GM10266 (cell line): ENCODE measurements at regions not wholly inside any gene's neighbourhood (a gene's known extent, or its start where the extent isn't known, plus 50 kb on each side); places are given as distances from the start of the nearest gene placed in this dataset.

Experiments
- DNase-seq: peaks from one replicate; pipeline ENCODE4 v3.0.0; 2012; ENCODE audit errors: extremely low spot score
- TF ChIP-seq, protein P1 (sequence below): IDR thresholded peaks from 2 replicates; pipeline ENCODE4 v1.5.1; 2012; ENCODE audit warnings: mild to moderate bottlenecking, low read depth; ENCODE audit not compliant: control insufficient read depth, insufficient read depth; ENCODE audit errors: missing control alignments

DNA sequence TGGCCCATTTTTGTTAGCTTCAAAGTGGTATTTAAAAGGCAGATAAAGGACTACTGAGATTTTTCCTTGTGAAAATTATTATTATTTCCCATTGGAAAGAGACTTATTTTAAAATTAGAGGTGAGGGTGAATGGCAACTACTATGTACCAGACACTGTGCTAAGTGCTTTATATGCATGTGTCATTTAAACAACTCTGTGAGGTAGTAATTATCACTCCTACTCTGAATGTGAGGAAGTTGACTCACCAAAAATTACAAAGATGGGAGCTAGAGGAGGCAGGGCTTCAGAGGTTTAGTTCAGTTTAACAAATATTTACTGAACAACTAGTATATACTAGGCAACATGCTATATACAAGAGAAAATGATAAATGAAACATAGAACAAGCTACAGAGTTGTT is 78.2 kb downstream of the MSL3 start:
- TF ChIP-seq, protein P1, sequence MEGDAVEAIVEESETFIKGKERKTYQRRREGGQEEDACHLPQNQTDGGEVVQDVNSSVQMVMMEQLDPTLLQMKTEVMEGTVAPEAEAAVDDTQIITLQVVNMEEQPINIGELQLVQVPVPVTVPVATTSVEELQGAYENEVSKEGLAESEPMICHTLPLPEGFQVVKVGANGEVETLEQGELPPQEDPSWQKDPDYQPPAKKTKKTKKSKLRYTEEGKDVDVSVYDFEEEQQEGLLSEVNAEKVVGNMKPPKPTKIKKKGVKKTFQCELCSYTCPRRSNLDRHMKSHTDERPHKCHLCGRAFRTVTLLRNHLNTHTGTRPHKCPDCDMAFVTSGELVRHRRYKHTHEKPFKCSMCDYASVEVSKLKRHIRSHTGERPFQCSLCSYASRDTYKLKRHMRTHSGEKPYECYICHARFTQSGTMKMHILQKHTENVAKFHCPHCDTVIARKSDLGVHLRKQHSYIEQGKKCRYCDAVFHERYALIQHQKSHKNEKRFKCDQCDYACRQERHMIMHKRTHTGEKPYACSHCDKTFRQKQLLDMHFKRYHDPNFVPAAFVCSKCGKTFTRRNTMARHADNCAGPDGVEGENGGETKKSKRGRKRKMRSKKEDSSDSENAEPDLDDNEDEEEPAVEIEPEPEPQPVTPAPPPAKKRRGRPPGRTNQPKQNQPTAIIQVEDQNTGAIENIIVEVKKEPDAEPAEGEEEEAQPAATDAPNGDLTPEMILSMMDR = no peak
- no peak for DNase-seq

DNA sequence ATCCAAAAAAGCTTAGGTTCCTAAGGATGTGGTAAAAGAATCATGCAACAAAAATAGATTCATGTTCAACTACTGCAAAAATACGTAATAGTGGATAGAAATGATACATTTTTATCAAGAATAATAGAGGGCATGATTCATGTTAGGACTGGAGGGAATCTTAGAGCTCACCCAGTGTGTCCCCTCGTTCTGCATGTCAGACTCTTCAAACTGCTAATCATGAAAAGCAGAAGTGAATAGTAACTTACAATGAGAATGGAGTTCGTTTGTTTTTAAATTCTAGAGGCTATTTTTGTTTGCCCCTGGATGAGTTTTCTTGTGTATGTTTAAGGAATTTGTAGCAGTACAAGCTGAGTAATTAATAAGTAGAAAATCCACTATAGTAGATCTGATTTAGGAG is 79.4 kb downstream of the MSL3 start:
- TF ChIP-seq, protein P1 = no peak
- DNase-seq = no peak

DNA sequence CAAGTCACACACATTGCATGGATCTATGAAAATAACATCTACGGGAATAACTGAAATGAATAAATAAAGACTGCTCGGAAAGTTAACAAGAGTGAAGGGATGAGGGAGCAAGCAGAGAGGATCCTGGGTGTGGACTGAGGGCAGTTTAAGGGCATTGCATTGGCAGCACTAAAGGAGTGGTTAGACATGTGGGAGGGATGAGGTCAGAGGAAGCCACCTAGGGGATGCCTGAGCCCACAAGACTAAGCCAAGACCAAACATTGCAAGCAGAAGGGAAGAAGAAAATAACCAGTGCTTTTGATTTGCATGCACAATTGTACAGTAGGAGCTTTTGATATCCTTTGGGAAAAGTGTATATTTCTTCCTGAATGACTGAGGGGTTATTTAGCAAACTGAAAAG is 106.1 kb downstream of the MSL3 start:
- TF ChIP-seq, protein P1 = no peak
- DNase-seq = no peak

DNA sequence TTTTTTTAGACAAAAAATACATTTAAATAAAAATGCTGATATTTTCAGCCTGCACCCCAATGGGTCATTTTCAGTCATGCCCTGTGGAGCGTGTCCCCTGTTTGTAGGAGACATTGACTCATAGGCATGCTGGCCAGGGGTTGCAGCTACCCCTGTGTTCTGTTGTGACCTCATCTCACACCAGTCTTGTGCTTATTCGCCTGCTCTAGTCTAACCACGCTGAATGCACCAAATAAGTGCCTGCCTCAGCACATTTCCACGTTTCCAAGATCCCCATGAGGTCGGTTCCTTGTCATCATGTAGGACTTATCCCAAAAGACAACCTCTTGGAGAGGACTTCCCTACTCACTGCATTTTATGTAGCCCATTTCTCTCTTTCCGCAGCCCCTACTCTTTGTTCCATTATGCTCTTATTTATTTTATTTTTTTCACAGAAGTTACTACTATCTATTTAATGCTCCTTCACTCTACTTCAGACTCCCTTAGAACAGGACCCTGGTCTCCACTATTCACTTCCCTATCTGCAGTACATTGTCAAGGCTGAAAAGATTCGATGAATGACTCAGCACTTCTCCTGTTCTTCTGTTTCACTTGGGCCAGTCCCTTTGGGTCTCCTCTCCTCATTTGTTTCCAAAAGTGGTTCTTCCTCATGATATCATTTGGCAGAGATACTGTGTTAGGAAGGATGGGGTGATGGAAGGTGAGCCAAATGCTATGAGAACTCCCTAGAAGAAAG is 109.7 kb downstream of the MSL3 start:
- DNase-seq = no peak
- TF ChIP-seq, protein P1 = no peak

DNA sequence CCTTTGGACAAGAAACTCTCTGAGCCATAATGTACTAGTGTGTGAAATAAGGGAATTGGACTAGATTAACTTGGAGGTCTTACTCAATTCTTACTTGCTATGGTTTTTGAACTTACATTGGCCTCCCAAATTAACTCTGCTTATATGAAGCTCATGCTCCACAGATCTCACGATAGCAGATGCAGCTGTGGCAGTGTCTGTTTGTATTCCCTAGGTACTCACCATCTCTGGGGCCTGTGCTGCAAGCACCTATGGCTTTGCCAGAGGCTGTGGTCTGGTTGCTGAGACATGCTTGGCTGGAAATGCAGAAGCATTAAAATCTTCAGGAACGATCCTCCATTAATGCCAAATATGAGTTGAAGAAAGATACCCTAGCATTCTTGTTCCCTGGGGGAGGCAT is 112.8 kb downstream of the MSL3 start:
- TF ChIP-seq, protein P1 = no peak
- DNase-seq = no peak

DNA sequence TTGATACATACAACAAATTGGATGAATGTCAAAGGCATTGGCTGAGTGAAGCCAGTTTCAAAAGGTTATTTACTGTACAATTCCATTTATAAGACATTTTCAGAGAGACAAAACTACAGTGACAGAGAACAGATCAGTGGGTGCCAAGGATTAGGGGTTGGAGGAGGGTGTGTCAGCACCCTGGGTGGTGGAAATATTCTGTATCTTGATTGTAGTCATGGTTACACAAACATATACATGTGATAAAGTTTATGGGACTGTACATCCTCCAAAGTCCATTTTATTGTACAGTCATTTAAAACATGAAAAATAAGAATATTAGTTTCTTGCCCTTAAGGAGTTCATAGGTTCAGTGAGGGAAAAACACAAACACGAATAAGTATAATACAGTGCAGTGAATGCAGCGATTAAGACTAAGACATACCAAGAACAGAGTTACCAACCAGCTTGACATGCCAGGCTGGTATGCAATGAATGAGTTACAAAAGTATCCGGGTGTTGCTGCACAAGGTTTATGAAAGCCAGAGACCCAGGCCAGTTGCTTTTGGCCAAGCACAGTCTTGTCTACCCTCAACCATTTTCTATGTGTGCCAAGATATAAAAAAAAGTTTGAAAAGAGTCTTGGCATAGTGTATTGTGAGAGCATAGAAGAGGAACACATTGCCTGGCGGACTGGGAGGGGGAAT is 123.6 kb downstream of the MSL3 start:
- DNase-seq = no peak
- TF ChIP-seq, protein P1 = no peak

DNA sequence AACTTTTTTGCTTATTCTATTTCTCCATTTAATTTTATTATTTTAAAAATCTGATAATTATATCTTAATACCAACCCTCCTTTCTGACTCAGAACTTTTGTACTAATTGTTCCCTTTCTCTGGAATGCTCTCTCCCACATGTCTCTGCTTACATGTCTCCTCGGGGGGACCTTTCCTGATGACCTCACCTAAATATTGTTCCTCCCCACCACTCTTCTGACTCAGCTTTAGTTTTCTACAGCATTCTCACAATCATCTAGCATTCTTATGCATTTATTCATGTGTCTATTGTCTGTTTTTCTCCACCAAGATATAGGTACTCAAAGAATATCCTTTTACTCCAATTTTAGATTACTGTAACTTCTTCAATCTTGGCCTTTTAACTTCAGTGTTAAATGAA is 128.7 kb downstream of the MSL3 start:
- TF ChIP-seq, protein P1 = no peak
- DNase-seq = no peak
